ENCODE measurements at regions not wholly inside any gene's neighbourhood (a gene's known extent, or its start where the extent isn't known, plus 50 kb on each side); places are given as distances from the start of the nearest gene placed in this dataset.

GRCh38 chr4:171714791-171715454, 98.3 kb upstream of the GALNTL6 start:
- H3K27ac ChIP-seq (replicated peaks): no peak overlapping the region
- no peaks in the 10 kb centered on the region for H3K27me3 ChIP-seq (ENCODE audit: insufficient read depth, poor library complexity, severe bottlenecking)
- no peak for DNase-seq (ENCODE audit: low read depth in 1 of 2, low spot score in 1 of 2)

GRCh38 chr4:171710743-171711142, 102.5 kb upstream of the GALNTL6 start:
- DNase-seq (ENCODE audit: low read depth in 1 of 2, low spot score in 1 of 2): no peak
- Histone ChIP-seq H3K27me3 (ENCODE audit: insufficient read depth, poor library complexity, severe bottlenecking) (no peaks in the 10 kb centered on the region), H3K4me3 (replicated peaks; ENCODE audit: insufficient read depth, low read length) (no peak overlapping the region), H3K27ac (replicated peaks) (no peak overlapping the region)
- TF ChIP-seq CTCF (IDR thresholded peaks at IDR 0.05; ENCODE audit: insufficient read depth, low read length) (no peak), GABPA (IDR thresholded peaks at IDR 0.05; ENCODE audit: low read depth) (no peak), SPI1 (IDR thresholded peaks at IDR 0.05; ENCODE audit: borderline replicate concordance, low read depth) (no peak), POLR2AphosphoS5 (IDR thresholded peaks at IDR 0.05; ENCODE audit: low read depth) (no peak), REST (IDR thresholded peaks at IDR 0.05; ENCODE audit: insufficient replicate concordance, low read depth) (no peak)

More at GRCh38 chr4:171714791-171715454, 98.3 kb upstream of the GALNTL6 start:
- no peak overlapping the region for H3K4me3 ChIP-seq (replicated peaks; ENCODE audit: insufficient read depth, low read length)
- TF ChIP-seq CTCF (IDR thresholded peaks at IDR 0.05; ENCODE audit: insufficient read depth, low read length) (no peak), POLR2AphosphoS5 (IDR thresholded peaks at IDR 0.05; ENCODE audit: low read depth) (no peak), GABPA (IDR thresholded peaks at IDR 0.05; ENCODE audit: low read depth) (no peak), SPI1 (IDR thresholded peaks at IDR 0.05; ENCODE audit: borderline replicate concordance, low read depth) (no peak), REST (IDR thresholded peaks at IDR 0.05; ENCODE audit: insufficient replicate concordance, low read depth) (no peak)

GRCh38 chr4:171676555-171677215, 136.5 kb upstream of the GALNTL6 start:
- Histone ChIP-seq H3K27me3 (ENCODE audit: insufficient read depth, poor library complexity, severe bottlenecking) (no peaks in the 10 kb centered on the region), H3K27ac (replicated peaks) (no peak overlapping the region), H3K4me3 (replicated peaks; ENCODE audit: insufficient read depth, low read length) (no peak overlapping the region)
- TF ChIP-seq SPI1 (IDR thresholded peaks at IDR 0.05; ENCODE audit: borderline replicate concordance, low read depth) (peak; percentile 35; the same call in 1 of the 2 replicates), GABPA (IDR thresholded peaks at IDR 0.05; ENCODE audit: low read depth) (no peak), CTCF (IDR thresholded peaks at IDR 0.05; ENCODE audit: insufficient read depth, low read length) (no peak)
- DNase-seq (ENCODE audit: low read depth in 1 of 2, low spot score in 1 of 2): no peak

Measured in HL-60 (cell line).